Tongue (tissue), 1 donor: ENCODE measurements at regions not wholly inside any gene's neighbourhood (a gene's known extent, or its start where the extent isn't known, plus 50 kb on each side); places are given as distances from the start of the nearest gene placed in this dataset.

ENCODE experiments used
- DNase-seq: peaks from one replicate; pipeline ENCODE4 v3.0.0-alpha.2; 2015

- DNase-seq = no peak
Observed at GRCh38 chr5:5939759-5940370, 438.5 kb downstream of the MED10 start.

DNA sequence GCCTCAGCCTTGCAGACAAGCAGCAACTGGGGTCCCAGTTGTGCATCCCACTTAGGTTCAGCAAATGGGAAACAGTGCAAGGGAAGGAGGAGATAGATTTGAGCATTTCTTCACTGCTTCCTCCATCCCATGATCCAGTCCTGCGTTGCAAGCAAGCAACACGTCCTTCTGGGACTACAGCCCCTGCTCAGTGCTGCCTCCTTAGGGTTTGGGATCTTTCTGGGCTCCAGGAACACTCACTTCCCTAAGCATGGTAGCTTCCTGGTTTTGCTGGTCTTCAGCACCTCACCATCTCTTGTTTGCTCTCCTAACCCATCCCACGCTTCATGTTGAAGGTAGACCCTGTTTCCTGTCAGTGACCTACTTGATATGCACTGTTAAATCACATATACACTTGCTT, 444.7 kb downstream of the MED10 start:
- no peak for DNase-seq

GRCh38 chr5:5932824-5933223, 445.5 kb downstream of the MED10 start:
- no peak for DNase-seq

GRCh38 chr5:5930561-5930960, 447.8 kb downstream of the MED10 start:
- no peak for DNase-seq

DNA sequence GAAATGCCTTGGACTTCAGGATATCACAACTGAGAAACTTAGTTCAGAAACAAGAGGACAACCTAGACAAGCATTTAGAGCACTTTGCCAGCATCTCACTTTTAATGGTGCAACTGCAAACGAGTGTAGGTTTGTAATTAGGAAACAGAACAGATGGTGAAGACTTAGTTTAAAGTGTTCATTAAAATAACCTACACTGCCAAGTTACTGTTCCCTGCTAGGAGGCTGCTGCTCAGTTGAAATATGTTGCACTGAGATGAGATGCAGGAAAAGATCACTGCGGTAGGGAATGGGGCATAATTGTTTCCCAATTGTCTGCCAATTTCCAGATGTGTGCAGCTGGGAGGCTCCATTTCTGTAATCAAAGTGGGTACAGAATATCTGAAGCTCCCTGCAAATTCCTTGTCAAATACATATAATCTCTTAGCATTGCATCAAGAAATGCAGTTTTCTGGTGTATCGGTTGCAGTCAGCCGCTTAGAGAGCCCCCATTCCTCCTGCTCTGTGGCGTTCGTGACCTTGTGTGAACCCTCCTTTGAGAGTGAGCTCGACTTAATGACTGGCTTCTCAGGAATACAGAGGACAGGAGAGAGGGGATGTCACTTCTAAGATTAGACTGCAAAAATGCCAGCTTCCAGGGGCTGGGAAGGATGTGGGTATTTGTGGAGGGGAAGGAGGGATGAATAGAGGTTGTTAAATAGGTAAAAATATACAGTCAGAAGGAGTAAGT, 448.9 kb downstream of the MED10 start:
- peak; percentile 28 for DNase-seq

DNA sequence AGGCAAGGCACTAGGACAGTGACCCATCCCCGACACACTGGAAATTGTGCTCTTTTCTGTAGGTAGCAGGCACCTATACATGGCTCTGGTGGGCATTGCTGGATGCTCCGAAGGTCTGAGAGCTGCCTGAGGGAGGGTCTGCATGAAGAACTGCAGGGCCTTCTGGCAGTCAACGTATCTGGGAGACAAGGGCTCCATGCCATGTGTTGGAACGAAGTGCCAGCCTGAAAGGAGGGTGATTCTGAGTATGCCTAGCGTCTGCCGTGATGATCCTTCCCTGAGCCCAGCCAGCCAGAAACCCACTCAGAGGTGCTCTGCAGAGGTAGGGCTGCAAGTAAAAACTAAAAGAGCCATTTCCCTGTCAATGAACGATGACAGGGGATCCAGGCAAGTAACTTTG, 453.2 kb downstream of the MED10 start:
- no peak for DNase-seq

DNA sequence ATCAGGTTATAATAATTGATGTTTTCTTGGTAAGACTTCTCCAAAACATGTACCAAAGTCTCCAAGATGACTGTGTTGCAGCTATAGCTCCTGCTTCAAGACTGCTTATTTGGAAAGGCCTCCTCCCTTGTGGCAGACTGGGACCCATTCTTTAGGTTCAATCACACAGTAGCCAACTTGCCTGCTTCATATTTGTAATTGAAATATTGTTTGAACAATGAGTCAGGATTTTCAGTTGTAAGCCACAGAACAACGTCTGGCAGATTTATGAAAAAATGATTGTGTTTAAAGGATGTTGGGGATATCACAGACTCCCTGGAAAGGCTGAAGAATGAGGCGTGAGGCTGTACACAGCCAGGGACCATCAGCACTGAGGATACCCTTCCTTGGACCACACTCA, 458.9 kb downstream of the MED10 start:
- no peak for DNase-seq

GRCh38 chr5:5906778-5907177, 471.6 kb downstream of the MED10 start:
- DNase-seq = no peak

DNA sequence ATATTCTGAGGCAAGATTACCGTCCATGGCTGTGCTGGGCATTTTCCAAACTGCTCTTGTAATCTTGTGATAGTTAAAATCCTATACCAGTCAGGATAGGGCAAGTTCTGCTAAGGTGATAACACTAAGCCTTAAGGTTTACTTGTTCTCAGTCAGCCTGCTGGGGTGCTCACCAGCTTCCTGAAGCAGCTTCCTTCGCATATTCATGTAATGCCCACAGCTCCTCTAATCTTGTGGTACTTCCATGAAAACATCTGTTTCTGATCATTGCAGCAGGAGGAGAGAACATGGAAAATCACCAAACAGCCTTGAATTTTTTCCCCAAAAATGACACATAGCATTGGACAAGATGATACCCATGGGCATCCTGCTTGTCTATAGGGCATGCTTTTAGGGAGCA, 473.2 kb downstream of the MED10 start:
- no peak for DNase-seq

DNA sequence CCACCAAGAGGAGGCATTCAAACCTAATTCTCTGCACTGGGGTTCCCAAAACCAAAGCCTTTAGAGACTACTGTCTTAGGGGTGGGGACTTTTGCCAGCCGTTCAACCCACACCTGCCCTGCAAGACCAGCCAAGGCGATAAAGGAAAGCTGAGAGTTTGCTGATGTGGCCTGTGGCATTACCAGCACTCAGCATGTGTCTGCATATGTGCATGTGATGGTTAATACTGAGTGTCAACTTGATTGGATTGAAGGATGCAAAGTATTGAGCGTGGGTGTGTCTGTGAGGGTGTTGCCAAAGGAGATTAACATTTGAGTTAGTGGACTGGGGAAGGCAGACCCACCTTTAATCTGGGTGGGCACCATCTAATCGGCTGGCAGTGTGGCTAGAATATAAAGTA, 474.2 kb downstream of the MED10 start:
- no peak for DNase-seq

DNA sequence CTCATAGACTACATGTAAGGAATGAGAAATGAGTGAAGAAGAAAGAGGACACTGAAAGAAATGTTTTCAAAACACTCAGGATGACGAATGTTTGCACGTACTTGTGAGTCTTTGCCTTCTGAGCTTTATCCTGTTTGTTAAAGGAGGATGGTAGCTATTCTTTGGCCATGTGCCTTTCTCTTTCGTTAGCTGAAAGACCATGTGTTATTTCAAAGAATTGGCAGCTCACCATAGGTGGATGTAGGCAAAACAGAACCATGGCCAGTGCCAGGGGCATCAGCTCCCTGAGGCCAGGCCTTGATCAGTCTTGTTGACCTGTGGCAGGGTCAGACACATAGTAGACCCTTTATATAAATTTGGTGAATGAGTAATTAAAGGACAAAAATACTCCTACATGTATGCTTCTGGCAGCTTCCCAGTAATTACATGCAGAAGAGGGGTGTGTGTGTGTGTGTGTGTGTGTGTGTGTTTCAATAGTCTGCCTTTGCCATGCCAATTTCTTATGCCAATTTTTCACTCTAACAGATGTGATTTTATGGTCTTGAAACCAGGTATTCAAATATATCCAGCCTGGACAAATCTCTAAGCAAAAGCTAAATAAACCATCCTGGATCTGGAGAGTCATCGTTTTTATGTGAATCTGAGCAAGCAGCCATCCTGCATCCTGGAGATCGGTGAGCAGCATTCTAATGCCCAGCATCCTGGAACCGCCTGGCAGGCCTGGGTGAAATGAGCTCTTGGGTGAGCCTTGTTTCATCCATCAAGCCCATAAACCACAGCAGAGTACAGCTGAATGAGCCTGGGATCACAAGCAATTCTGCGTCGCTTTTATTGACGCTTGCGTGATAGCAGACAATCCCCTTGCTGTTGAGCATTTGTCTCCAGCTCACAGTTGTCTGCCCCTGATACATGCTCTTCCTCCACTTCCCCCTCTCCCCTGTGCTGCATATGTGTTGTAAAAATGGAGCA, 475.4 kb downstream of the MED10 start:
- DNase-seq = peak; percentile 17

GRCh38 chr5:5900350-5900749, 477.9 kb downstream of the ICE1 start:
- no peak for DNase-seq

DNA sequence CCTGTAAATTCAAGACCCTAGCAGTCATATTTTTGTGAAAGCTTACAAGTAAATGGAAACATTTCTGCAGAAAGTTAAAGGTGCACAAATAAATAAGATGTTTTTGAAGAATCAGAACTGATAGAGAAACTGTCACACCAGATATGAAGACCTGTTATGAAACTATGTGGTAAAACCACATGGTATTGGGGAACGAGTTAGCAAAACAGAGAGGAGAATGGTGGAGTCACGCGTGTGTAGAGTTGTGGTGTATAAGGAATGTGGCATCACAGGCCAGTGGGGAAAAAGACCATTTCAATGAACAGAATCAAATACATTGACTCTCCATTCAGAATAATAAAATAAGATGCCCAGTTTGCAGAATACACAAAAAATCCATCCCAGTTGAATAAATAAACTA, 477.2 kb downstream of the ICE1 start:
- DNase-seq = no peak

DNA sequence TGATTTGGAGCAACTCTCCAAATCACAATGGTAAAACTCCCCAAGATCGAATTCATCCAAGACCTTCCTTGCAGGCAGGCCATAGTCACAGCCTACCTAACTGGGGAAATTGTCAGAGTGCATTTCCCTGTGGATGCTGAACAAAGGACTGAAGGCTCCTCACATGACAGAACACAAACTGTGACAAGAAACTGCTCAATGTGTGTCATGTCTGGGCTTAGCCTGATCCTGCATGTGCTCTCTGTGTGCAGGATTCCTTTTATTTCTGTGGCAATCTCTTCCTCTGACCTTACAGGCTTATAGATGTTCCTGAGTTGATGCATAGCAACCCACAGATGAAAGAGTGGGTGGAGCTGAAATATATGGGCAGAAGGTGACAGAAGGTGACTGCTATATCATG, 465.8 kb downstream of the ICE1 start:
- DNase-seq = no peak

GRCh38 chr5:5887833-5888232, 465.4 kb downstream of the ICE1 start:
- DNase-seq = no peak

GRCh38 chr5:5886812-5887486, 464.5 kb downstream of the ICE1 start:
- no peak for DNase-seq

DNA sequence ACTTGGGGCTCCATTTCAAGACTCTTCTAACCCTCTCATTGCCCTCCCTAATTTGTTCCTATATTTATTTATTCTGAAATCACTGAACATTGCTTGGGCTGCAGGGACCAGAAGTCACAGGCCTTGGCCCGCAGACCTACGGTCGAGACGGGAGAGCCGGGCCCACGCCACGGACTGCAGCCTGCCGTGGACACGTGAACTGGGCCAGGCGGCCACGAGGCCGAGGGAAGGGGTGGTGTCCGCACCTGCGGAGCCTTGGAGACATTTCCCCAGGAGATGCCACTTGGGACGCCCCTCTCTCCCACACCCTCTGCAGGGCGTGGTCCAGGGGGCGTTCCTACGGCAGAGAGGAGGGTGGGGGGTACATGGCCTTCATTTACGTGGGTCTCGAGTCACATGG, 463.9 kb downstream of the ICE1 start:
- no peak for DNase-seq

DNA sequence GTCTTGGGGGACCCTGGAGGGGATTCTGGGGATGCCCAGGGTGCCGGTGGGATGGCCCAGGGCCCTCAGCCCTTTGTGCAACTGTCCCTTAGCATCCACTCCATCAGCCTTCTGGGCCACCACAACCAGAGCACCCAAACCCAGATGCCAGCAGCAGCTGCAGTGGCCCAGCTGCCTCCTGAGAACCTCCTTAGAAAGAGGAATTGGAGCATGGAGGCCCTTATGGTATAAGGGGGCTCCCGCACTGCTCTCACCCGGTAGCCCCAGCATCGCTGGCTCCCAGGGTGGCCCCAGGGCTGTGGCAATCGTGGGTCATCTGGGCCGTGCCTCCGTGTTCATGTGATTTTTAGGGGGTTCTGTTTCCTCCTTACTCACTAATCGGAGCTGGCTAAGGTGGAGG, 463.3 kb downstream of the ICE1 start:
- DNase-seq = no peak

- DNase-seq = no peak
Observed at GRCh38 chr5:5884593-5884992, 462.1 kb downstream of the ICE1 start.

GRCh38 chr5:5883562-5883961, 461.1 kb downstream of the ICE1 start:
- DNase-seq = no peak

- DNase-seq = no peak
Observed at GRCh38 chr5:5883146-5883545, 460.7 kb downstream of the ICE1 start.

DNA sequence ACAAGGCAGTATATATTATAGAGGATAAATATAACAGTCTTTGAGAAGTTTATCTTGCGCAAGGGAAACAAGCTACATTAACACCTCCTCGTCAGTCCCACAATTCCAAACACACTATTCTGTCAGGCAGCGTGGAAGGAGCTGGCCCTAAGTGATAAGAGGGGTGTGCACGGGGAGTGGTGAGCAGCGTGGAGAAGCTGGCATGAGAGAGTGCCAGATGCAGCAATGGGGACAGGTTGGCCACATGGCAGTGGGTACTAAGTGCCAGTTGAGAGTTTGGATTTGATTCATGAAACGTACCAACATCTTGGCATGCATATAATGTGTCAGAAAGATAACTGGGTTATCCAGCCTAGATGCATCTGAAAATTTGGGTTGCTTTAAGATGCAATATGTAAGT, 460.2 kb downstream of the ICE1 start:
- DNase-seq = no peak

- no peak for DNase-seq
Observed at GRCh38 chr5:5881294-5881693, 458.8 kb downstream of the ICE1 start.
